NT2/D1 (cell line): ENCODE measurements at regions not wholly inside any gene's neighbourhood (a gene's known extent, or its start where the extent isn't known, plus 50 kb on each side); places are given as distances from the start of the nearest gene placed in this dataset.

Experiments
- DNase-seq: peaks from one replicate; pipeline ENCODE4 v3.0.0-alpha.2; 2011; ENCODE audit warnings: low read depth, low spot score
- H3K27me3 ChIP-seq: 2 replicates; pipeline ENCODE4 v1.6.0; 2011; ENCODE audit warnings: mild to moderate bottlenecking; ENCODE audit not compliant: insufficient read length, insufficient read depth
- H3K36me3 ChIP-seq: 2 replicates; pipeline ENCODE4 v1.6.1; 2011; ENCODE audit warnings: mild to moderate bottlenecking, low read length, mixed read lengths; ENCODE audit not compliant: insufficient read depth, insufficient read length
- H3K4me1 ChIP-seq: 2 replicates; pipeline ENCODE4 v1.5.1; 2011; ENCODE audit not compliant: insufficient read depth, insufficient read length
- H3K4me3 ChIP-seq: 2 replicates; pipeline ENCODE4 v1.5.1; 2011; ENCODE audit warnings: low read depth; ENCODE audit not compliant: insufficient read length
- H3K9ac ChIP-seq: 2 replicates; pipeline ENCODE4 v1.6.0; 2011; ENCODE audit warnings: low read depth; ENCODE audit not compliant: insufficient read length
- H3K9me3 ChIP-seq: 2 replicates; pipeline ENCODE4 v1.5.1; 2011; ENCODE audit warnings: mild to moderate bottlenecking, low read length; ENCODE audit not compliant: insufficient read depth
- SUZ12 ChIP-seq: IDR thresholded peaks from 2 replicates; pipeline ENCODE4 v1.6.1; 2011; ENCODE audit not compliant: insufficient read length, insufficient read depth; ENCODE audit errors: extremely low read depth
- YY1 ChIP-seq: IDR thresholded peaks from 2 replicates; pipeline ENCODE4 v1.6.1; 2011; ENCODE audit not compliant: insufficient read length, insufficient read depth
- ZNF274 ChIP-seq: IDR thresholded peaks from 2 replicates; pipeline ENCODE4 v1.6.1; 2011; ENCODE audit warnings: mild to moderate bottlenecking, low read depth, low read length

- Histone ChIP-seq H3K27me3 (no peaks in the 10 kb centered on the region), H3K4me3 (no peak overlapping the region), H3K36me3 (no peaks in the 10 kb centered on the region), H3K9ac (no peak overlapping the region), H3K9me3 (peaks cover 16% of the 10 kb centered on the region; the same call in 1 of the 2 replicates), H3K4me1 (no peaks in the 10 kb centered on the region)
- TF ChIP-seq ZNF274 (no peak), SUZ12 (no peak), YY1 (no peak)
- DNase-seq: no peak
These were observed 118.4 kb upstream of the SLC7A1 start for GRCh38 chr13:29713839-29714238.

DNA sequence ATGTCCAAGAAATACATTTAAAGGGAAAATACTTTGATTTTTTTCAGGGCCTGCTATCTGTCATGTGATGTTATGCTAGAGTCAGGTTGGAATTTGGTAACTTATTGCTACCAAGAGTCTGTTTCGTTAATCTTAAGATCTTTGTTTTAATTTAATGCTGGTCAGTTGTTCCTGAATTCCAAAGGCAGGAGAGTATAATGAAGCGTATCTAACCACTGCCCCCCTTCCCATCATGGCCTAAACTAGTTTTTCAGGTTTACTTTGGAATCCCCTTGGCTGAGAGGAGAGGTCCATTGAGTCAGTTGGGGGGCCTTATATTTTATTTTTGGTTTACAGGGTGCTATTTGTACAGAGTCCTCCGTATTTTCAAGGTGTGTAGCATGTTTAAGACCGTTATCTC is 116.3 kb upstream of the SLC7A1 start:
- Histone ChIP-seq H3K9ac (no peak overlapping the region), H3K27me3 (no peaks in the 10 kb centered on the region), H3K4me1 (no peaks in the 10 kb centered on the region), H3K9me3 (peaks cover 16% of the 10 kb centered on the region; the same call in 1 of the 2 replicates), H3K4me3 (no peak overlapping the region), H3K36me3 (no peaks in the 10 kb centered on the region)
- no peak for DNase-seq
- TF ChIP-seq YY1 (no peak), SUZ12 (no peak), ZNF274 (no peak)

- H3K36me3 ChIP-seq: no peaks in the 10 kb centered on the region
- H3K9ac ChIP-seq: no peak overlapping the region
- H3K4me3 ChIP-seq: no peak overlapping the region
- peaks cover 22% of the 10 kb centered on the region; the same call in 1 of the 2 replicates for H3K9me3 ChIP-seq
- DNase-seq: no peak
- no peaks in the 10 kb centered on the region for H3K27me3 ChIP-seq
- no peak for TF ChIP-seq ZNF274
- no peak for TF ChIP-seq YY1
- no peak for TF ChIP-seq SUZ12
- no peaks in the 10 kb centered on the region for H3K4me1 ChIP-seq
These were observed 115.0 kb upstream of the SLC7A1 start for GRCh38 chr13:29710511-29710910.

GRCh38 chr13:29709407-29710069 is 114.0 kb upstream of the SLC7A1 start:
- TF ChIP-seq ZNF274: no peak
- TF ChIP-seq SUZ12: no peak
- TF ChIP-seq YY1: no peak
- H3K9me3 ChIP-seq: peaks cover 18% of the 10 kb centered on the region; the same call in 1 of the 2 replicates
- H3K4me1 ChIP-seq: no peaks in the 10 kb centered on the region
- no peak overlapping the region for H3K4me3 ChIP-seq
- no peak for DNase-seq
- H3K36me3 ChIP-seq: no peaks in the 10 kb centered on the region
- H3K27me3 ChIP-seq: no peaks in the 10 kb centered on the region
- no peak overlapping the region for H3K9ac ChIP-seq

GRCh38 chr13:29707876-29708543 is 112.5 kb upstream of the SLC7A1 start:
- Histone ChIP-seq H3K36me3 (no peaks in the 10 kb centered on the region), H3K9me3 (peaks cover 6% of the 10 kb centered on the region; the same call in 1 of the 2 replicates), H3K27me3 (no peaks in the 10 kb centered on the region), H3K9ac (no peak overlapping the region), H3K4me3 (no peak overlapping the region), H3K4me1 (no peaks in the 10 kb centered on the region)
- TF ChIP-seq SUZ12: no peak
- peak; percentile 25 for DNase-seq

GRCh38 chr13:29706923-29707322 is 111.4 kb upstream of the SLC7A1 start:
- H3K4me1 ChIP-seq: no peaks in the 10 kb centered on the region
- no peak for TF ChIP-seq SUZ12
- TF ChIP-seq ZNF274: no peak

GRCh38 chr13:29704648-29705047 is 109.2 kb upstream of the SLC7A1 start:
- Histone ChIP-seq H3K9me3 (peaks cover 6% of the 10 kb centered on the region; the same call in 1 of the 2 replicates), H3K4me3 (no peak overlapping the region), H3K27me3 (no peaks in the 10 kb centered on the region), H3K9ac (no peak overlapping the region), H3K36me3 (no peaks in the 10 kb centered on the region), H3K4me1 (no peaks in the 10 kb centered on the region)
- DNase-seq: no peak
- TF ChIP-seq SUZ12 (no peak), YY1 (no peak), ZNF274 (no peak)

More at GRCh38 chr13:29706923-29707322, 111.4 kb upstream of the SLC7A1 start:
- Histone ChIP-seq H3K27me3 (no peaks in the 10 kb centered on the region), H3K36me3 (no peaks in the 10 kb centered on the region), H3K9ac (no peak overlapping the region), H3K9me3 (peaks cover 6% of the 10 kb centered on the region; the same call in 1 of the 2 replicates), H3K4me3 (no peak overlapping the region)
- no peak for DNase-seq
